ENCODE measurements at regions not wholly inside any gene's neighbourhood (a gene's known extent, or its start where the extent isn't known, plus 50 kb on each side); places are given as distances from the start of the nearest gene placed in this dataset.

DNA sequence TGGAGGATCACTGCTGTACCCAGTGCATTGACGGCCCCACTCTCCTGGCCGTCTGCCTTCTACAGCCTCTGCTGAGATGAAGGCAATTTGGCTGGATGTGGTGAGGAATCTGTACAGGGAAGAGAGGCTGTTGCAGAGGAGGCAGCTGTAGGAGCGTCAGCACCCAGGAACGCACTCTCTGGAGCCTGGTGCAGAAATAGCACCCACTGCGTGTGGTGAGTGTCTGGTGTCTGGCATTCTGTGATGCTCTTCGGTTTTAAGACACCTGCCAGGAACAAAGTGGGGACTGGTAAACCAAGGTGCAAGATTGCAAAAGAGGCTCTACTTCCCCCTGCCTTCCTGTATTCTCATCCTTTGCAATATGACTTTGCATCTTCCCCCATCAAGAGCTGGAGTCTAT lies 187.5 kb upstream of the SDK2 start:
- no peak overlapping the region for H3K4me3 ChIP-seq (ENCODE audit: low read depth, poor library complexity, severe bottlenecking)
- WGBS, 2 donors = 89 to 93% methylated on average over 6 of the region's 6 CpGs
- no peak for DNase-seq (ENCODE audit: low spot score in 2 of 2)
- intact Hi-C loops (cut with DNase I; ENCODE audit: low total_unique reads) = no loop called here
- no peak for TF ChIP-seq POLR2A (IDR thresholded peaks at IDR 0.05)
- TF ChIP-seq, protein P1, sequence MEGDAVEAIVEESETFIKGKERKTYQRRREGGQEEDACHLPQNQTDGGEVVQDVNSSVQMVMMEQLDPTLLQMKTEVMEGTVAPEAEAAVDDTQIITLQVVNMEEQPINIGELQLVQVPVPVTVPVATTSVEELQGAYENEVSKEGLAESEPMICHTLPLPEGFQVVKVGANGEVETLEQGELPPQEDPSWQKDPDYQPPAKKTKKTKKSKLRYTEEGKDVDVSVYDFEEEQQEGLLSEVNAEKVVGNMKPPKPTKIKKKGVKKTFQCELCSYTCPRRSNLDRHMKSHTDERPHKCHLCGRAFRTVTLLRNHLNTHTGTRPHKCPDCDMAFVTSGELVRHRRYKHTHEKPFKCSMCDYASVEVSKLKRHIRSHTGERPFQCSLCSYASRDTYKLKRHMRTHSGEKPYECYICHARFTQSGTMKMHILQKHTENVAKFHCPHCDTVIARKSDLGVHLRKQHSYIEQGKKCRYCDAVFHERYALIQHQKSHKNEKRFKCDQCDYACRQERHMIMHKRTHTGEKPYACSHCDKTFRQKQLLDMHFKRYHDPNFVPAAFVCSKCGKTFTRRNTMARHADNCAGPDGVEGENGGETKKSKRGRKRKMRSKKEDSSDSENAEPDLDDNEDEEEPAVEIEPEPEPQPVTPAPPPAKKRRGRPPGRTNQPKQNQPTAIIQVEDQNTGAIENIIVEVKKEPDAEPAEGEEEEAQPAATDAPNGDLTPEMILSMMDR (IDR thresholded peaks at IDR 0.05) = no peak

DNA sequence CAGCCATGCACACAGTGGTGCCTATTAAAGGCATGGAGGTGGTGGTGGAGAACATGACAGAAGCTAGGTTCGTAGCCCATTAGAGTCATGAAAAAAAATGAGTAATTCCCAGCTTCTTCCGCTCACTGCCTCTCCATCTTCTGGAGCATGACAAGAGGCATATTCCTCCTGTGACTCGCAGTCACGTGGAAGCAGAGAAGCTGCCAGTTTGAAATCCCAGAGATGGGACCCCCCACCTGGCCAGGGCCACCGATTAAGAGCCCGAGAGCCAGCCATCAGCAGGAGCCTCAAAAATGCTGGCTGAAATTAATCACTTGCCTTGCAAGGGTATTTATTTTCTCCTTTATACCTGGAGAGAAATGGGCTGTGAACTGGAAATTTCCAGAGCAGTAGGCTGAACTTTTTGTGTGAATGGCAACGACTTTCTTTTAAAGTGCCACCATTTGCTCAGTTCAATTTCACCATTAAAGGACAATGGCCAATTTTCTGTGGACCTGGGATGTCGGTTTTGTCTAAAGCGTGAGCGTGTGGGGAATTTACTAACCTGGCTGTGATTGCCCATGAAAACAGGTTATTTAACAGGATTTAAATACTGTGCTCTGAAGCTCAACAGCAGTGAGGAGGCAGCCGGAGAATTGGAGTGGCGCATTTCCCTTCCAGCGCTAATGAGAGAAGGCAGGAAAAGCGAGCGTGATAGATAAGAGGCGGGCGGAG lies 189.7 kb upstream of the SDK2 start:
- intact Hi-C loops (cut with DNase I; ENCODE audit: low total_unique reads) = no loop called here
- WGBS, 2 donors = 50 to 57% methylated on average over 17 of the region's 17 CpGs
- no peak for DNase-seq (ENCODE audit: low spot score in 2 of 2)
- TF ChIP-seq, protein P1 (IDR thresholded peaks at IDR 0.05) = no peak
- H3K4me3 ChIP-seq (ENCODE audit: low read depth, poor library complexity, severe bottlenecking) = no peak overlapping the region

DNA sequence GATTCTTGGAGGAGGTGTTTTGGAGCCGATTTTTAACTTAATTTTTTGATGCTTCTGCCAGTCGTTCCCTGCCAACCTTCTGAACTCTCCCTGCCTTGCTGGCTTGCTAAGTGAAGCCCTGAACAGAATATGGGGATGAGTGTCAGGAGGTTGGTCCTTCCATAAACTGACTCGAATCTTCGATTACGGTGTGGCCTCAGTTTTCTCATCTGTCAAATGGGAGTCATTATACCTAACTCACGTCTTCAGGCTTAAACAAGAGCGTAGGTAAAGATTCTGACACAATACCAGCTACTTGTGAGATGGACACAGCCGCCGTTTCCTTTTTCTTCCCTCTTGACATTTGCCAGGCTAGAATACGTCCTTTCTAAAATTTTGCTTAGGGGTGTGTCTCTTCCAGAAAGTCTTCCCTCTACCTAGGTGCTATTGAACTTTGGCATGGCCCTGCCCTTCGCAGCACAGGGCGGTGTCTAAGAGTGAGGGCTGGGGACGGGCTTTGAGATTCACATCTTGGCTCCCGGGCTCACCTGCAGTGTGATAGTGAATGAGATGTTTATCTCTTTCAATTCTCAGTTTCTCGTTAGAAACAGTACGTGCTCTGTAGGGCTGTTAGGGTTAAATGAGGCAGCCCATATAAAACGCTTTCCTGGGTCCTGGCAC lies 190.6 kb upstream of the SDK2 start:
- intact Hi-C loops (cut with DNase I; ENCODE audit: low total_unique reads) = no loop called here
- TF ChIP-seq, protein P1 (IDR thresholded peaks at IDR 0.05) = no peak
- TF ChIP-seq POLR2A (IDR thresholded peaks at IDR 0.05) = no peak
- H3K4me3 ChIP-seq (ENCODE audit: low read depth, poor library complexity, severe bottlenecking) = no peak overlapping the region
- no peak for DNase-seq (ENCODE audit: low spot score in 2 of 2)
- 60 to 65% methylated on average over 17 of the region's 17 CpGs for WGBS, 2 donors

DNA sequence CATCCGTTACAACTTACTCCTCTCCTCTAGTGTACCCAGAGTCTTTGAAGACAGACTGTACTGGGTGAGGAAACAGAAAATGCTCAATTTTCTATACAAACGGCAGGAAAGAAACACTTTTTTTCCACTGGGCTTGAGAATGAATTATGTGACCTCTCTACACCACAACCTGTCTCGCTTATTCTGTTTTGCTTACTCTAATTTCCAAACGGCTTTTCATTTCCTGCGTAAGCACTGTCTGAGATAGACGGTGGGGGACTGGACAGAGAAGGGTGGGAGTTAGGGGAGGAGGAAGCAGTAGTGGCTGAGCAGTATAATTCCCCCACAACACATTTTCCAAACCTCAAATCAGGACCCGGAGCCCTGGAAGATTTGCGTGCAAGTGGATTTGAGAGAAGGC lies 191.4 kb upstream of the SDK2 start:
- intact Hi-C loops (cut with DNase I; ENCODE audit: low total_unique reads) = no loop called here
- TF ChIP-seq POLR2A (IDR thresholded peaks at IDR 0.05) = no peak
- TF ChIP-seq, protein P1 (IDR thresholded peaks at IDR 0.05) = no peak
- no peak overlapping the region for H3K4me3 ChIP-seq (ENCODE audit: low read depth, poor library complexity, severe bottlenecking)
- DNase-seq (ENCODE audit: low spot score in 2 of 2) = no peak
- WGBS, 2 donors = 27 to 33% methylated on average over 8 of the region's 8 CpGs

DNA sequence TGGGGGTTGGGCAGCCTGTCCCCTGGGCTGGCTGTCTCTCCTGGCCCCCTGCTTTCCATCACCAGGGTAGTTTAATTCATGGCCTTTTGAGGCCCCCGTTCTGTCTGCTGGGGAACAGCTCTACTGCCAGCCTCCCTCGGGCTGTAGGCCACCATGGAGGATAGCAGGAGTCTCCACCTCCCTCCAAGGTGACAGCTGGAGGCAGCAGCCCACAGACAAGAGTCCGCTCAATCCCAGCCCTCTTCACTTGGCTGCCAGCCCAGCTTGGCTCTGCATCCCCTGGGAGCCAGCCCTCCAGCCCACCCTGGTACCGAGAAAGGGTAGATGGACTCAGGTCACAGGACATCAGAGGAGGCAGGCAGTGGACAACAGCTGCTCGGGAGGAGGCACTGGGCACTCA lies 194.6 kb upstream of the SDK2 start:
- TF ChIP-seq POLR2A (IDR thresholded peaks at IDR 0.05) = no peak
- TF ChIP-seq, protein P1 (IDR thresholded peaks at IDR 0.05) = no peak
- 71 to 82% methylated on average over 4 to 5 of the region's 5 CpGs for WGBS, 2 donors
- DNase-seq (ENCODE audit: low spot score in 2 of 2) = no peak
- H3K4me3 ChIP-seq (ENCODE audit: low read depth, poor library complexity, severe bottlenecking) = no peak overlapping the region
- intact Hi-C loops (cut with DNase I; ENCODE audit: low total_unique reads) = no loop called here

All from lower leg skin (tissue), 4 donors.